Activated CD8-positive, alpha-beta T cell treated with anti-CD3 and anti-CD28 coated beads for 36 hours (primary cell): ENCODE measurements at regions not wholly inside any gene's neighbourhood (a gene's known extent, or its start where the extent isn't known, plus 50 kb on each side); places are given as distances from the start of the nearest gene placed in this dataset.

ENCODE experiments used
- ATAC-seq: fragments of 200-7000 bp; cut with Tn5 transposase; one replicate; pipeline ENCODE4 v1.10.0; 2021; ENCODE audit warnings: mild to moderate bottlenecking, moderate library complexity
- CTCF ChIA-PET: fragments of 350-600 bp; sonication (Branson Sonifier 250); formaldehyde crosslinking; loops from one replicate; lab custom pipeline; 2021; ENCODE audit warnings: antibody characterized with exemption; lab: Charles Lee
- POLR2A ChIA-PET: fragments of 350-600 bp; sonication (Branson Sonifier 250); formaldehyde crosslinking; loops from one replicate; lab custom pipeline; 2021; ENCODE audit warnings: antibody characterized with exemption; lab: Charles Lee
- DNase-seq: peaks from one replicate; pipeline ENCODE4 v3.0.0-alpha.2; 2020
- H3K27ac Mint-ChIP-seq: one replicate; pipeline ENCODE4 v1.8.0; 2021; ENCODE audit warnings: mild to moderate bottlenecking, mixed read lengths
- H3K27me3 Mint-ChIP-seq: one replicate; pipeline ENCODE4 v1.8.0; 2021; ENCODE audit warnings: mixed read lengths
- H3K36me3 Mint-ChIP-seq: one replicate; pipeline ENCODE4 v1.8.0; 2021; ENCODE audit warnings: low read depth, mixed read lengths
- H3K4me1 Mint-ChIP-seq: one replicate; pipeline ENCODE4 v1.8.0; 2021; ENCODE audit warnings: low read depth, mixed read lengths
- H3K4me3 Mint-ChIP-seq: one replicate; pipeline ENCODE4 v1.8.0; 2021; ENCODE audit warnings: mild to moderate bottlenecking, moderate library complexity, mixed read lengths
- H3K9me3 Mint-ChIP-seq: one replicate; pipeline ENCODE4 v1.8.0; 2021; ENCODE audit warnings: mixed read lengths
- intact Hi-C: fragments of 100-400 bp; cut with micrococcal nuclease; formaldehyde crosslinking; loops from one replicate; pipeline ENCODE4 v1.10.0; 2022
- TF ChIP-seq, protein P1 (sequence below): fragments of 200-600 bp; IDR thresholded peaks from one replicate; pipeline ENCODE4 v1.8.0; 2022; ENCODE audit warnings: antibody characterized with exemption, mild to moderate bottlenecking

DNA sequence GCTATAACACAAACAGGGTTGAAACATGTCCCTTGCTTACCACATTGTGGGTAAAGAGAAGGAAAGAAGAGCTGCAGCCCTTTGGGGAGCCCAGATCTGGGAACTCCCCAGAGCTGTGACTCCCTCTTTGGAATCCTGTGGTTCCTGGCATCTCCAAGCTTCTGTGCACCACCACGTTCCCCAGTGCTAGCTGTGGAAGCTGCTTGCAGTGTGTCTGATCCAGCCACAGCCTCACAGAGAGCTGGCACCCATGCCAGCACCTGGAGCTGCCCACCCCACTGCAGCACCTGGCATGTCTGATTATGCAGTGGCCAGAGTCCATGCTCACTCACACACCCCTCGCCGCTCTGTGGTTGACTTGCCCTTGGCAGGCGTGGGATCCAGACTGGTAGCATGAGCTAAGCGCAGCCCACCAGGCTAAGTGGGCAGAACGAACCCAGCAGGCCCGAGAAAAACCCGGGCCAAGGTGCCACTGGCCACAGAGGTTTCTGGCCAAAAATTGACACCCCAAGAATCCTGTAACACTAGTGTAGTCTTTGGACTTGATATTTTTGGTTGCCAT, 252.6 kb upstream of the KCNJ16 start:
- Mint-ChIP-seq H3K4me1 (no peaks in the 10 kb centered on the region), H3K27ac (no peak overlapping the region), H3K9me3 (peaks cover 2% of the 10 kb centered on the region), H3K4me3 (no peak overlapping the region), H3K36me3 (no peaks in the 10 kb centered on the region), H3K27me3 (no peaks in the 10 kb centered on the region)
- ChIA-PET POLR2A (interaction anchor here (0.6 kb wide), 1 partner anchor 231 kb away, joined by 3 read pairs; no protein-coding TSS in a partner anchor), CTCF (no interaction called here)
- DNase-seq (no peak), ATAC-seq (no peak)
- intact Hi-C loops = no loop called here
- TF ChIP-seq, protein P1, sequence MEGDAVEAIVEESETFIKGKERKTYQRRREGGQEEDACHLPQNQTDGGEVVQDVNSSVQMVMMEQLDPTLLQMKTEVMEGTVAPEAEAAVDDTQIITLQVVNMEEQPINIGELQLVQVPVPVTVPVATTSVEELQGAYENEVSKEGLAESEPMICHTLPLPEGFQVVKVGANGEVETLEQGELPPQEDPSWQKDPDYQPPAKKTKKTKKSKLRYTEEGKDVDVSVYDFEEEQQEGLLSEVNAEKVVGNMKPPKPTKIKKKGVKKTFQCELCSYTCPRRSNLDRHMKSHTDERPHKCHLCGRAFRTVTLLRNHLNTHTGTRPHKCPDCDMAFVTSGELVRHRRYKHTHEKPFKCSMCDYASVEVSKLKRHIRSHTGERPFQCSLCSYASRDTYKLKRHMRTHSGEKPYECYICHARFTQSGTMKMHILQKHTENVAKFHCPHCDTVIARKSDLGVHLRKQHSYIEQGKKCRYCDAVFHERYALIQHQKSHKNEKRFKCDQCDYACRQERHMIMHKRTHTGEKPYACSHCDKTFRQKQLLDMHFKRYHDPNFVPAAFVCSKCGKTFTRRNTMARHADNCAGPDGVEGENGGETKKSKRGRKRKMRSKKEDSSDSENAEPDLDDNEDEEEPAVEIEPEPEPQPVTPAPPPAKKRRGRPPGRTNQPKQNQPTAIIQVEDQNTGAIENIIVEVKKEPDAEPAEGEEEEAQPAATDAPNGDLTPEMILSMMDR = no peak

DNA sequence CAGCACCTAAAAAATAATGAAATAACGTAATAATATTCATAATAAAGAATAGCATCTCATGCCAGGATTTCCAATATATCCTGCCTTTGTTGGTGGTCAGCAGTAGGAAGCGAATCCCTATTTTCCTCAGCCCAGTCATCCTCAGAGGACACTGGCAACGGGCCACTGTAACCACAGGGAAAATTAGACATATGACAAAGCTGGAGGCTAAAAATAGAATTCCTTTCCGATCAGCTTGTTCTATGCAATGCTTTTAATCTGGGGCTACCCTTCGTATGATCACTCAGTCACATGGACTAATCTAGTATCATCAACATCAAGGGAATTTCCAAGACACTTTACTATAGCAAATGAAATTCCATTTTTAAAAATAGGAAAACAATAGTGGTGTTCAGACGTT, 246.9 kb upstream of the KCNJ16 start:
- intact Hi-C loops = no loop called here
- CTCF ChIA-PET = no interaction called here
- DNase-seq (no peak), ATAC-seq (no peak)
- TF ChIP-seq, protein P1 = no peak
- Mint-ChIP-seq H3K27ac (no peak overlapping the region), H3K27me3 (no peaks in the 10 kb centered on the region), H3K36me3 (no peaks in the 10 kb centered on the region), H3K9me3 (peaks cover 2% of the 10 kb centered on the region), H3K4me1 (no peaks in the 10 kb centered on the region), H3K4me3 (no peak overlapping the region)
- POLR2A ChIA-PET = no interaction called here

DNA sequence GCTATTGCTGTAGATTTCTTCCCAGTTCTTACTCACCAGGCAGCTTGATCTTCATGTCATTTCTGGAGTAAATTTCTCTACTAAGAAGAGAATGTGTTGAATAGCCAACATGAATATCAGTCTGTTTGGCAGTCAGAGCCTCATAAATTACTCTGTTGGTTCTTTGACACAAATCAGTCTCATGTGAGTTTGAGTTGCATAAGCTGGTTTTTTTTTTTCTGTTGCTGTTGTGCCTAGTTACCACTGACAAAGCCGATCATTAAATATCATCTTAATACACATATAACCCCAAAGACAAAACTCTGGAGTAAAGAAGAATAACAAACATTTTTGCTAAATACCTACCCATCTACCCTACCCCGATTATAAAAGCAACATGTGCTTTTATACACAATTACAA, 240.5 kb upstream of the KCNJ16 start:
- Mint-ChIP-seq H3K4me1 (no peaks in the 10 kb centered on the region), H3K27ac (no peak overlapping the region), H3K9me3 (no peaks in the 10 kb centered on the region), H3K27me3 (peaks cover 1% of the 10 kb centered on the region), H3K4me3 (no peak overlapping the region), H3K36me3 (no peaks in the 10 kb centered on the region)
- TF ChIP-seq, protein P1 = no peak
- DNase-seq (no peak), ATAC-seq (no peak)
- intact Hi-C loops = no loop called here
- ChIA-PET CTCF (no interaction called here), POLR2A (no interaction called here)

DNA sequence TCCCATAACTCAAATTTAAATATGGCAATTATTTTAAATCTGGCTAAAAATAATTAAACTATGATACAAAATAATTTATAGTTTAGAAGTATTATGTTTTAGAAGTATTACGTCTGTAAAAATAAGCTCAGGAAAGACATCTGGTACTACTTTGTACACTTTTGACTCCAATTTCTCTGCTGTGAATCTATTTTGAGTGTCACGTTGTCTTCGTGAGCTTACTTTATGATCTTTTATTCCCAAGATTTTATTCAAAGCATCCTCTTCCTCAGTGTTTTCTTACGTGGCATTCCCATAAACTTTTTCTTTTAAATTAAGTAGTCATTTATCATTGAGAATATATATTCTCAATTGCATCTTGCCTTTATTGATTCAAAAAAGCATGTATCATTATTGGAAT, 223.3 kb upstream of the KCNJ16 start:
- CTCF ChIA-PET = no interaction called here
- DNase-seq (no peak), ATAC-seq (no peak)
- intact Hi-C loops = no loop called here
- POLR2A ChIA-PET = no interaction called here
- no peaks in the 10 kb centered on the region for H3K4me1 Mint-ChIP-seq
- no peak overlapping the region for H3K27ac Mint-ChIP-seq
- no peaks in the 10 kb centered on the region for H3K27me3 Mint-ChIP-seq
- peaks cover 6% of the 10 kb centered on the region for H3K9me3 Mint-ChIP-seq
- no peaks in the 10 kb centered on the region for H3K36me3 Mint-ChIP-seq
- TF ChIP-seq, protein P1 = no peak
- no peak overlapping the region for H3K4me3 Mint-ChIP-seq

DNA sequence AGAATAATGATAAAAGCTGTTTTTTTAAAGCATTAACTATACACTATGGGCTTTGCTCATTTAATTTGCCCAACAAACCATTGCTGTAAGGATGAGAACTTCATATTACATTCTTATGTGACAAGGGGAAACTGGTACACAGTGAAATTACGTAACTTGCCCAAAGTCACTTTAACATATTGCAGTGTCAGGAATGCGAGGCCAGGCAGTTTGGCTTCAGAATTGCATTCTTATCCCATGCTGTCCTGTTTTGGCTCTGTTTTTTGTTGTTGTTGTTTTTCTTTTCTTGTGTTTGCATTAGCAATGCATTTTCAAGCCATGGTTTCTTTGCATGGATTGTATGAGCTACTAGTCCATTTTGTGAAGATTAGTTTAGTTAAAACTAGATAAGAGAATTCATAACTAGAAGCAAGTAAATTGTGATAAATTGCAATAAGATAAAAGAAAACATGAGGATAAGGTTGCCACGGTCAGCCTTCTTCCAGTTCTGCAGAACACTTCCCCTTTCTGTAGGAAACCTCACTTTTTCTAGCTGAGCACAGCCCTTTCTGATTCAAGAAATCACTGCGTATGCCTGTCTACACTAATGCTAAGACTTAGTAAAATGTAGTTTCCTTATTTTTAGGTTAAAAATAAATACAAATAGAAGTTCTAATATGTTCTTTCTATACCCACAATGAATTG, 221.3 kb upstream of the KCNJ16 start:
- intact Hi-C loops = no loop called here
- Mint-ChIP-seq H3K27me3 (no peaks in the 10 kb centered on the region), H3K36me3 (no peaks in the 10 kb centered on the region), H3K27ac (no peak overlapping the region), H3K9me3 (peaks cover 7% of the 10 kb centered on the region), H3K4me3 (no peak overlapping the region), H3K4me1 (no peaks in the 10 kb centered on the region)
- POLR2A ChIA-PET = interaction anchor here (0.5 kb wide), 1 partner anchor 166 kb away, joined by 3 read pairs; no protein-coding TSS in a partner anchor
- CTCF ChIA-PET = no interaction called here
- DNase-seq (no peak), ATAC-seq (no peak)
- TF ChIP-seq, protein P1 = no peak
